GM18909 (cell line): ENCODE measurements at regions not wholly inside any gene's neighbourhood (a gene's known extent, or its start where the extent isn't known, plus 50 kb on each side); places are given as distances from the start of the nearest gene placed in this dataset.

Source experiments
- ATAC-seq: cut with Tn5 transposase; IDR thresholded peaks from one replicate; pipeline ENCODE4 v1.9.1; 2021; ENCODE audit warnings: mild to moderate bottlenecking; ENCODE audit not compliant: unreplicated experiment, poor library complexity

DNA sequence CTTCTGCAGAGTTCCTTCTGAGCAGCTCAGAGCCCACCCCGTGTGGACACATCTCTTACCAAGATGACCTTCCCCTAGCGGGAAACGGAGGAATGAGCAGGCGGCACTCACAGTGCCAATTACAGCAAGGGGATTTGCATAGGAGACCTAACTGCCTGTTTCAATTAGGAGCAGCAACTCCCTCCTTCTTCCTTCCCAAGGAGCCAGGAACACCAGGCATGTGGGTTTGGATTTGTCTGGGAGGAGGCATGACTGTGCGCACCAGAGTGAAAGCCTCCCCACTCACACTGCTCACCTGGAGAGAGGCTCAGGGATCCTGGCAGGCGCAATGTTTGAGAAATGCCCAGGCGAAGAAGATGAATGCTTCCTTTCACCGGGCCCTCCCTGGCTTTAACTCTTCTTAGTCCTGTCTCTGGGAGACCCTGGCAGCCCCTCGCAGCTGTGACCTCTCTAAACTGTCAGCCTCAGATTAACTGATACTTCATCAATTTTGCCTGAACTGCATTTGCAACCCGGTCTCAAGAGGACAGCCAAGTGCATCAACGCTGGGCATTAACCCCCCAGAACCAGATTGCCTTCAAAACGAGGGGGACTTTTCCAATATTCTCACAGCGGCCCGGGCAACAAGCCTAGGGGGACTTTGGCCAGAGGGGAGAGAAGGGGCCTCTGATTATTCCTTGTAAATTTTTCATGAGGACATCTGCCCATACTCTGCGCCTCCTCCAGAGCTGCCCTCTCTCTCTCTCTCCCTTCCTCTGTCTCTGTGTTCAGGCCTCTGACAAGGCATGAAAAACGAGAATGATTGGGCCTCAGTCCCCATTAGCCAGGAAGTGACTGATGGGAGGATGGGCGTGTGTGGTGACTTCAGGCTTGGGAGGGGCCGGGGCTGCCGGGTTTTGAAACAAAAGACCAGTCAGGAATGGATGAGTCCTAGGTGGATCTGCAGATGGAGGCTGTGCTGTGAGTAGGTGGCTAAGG lies 93.8 kb downstream of the CMPK2 start:
- no peak for ATAC-seq

GRCh38 chr2:6773007-6773693 lies 92.6 kb downstream of the CMPK2 start:
- peak; percentile 93 for ATAC-seq

DNA sequence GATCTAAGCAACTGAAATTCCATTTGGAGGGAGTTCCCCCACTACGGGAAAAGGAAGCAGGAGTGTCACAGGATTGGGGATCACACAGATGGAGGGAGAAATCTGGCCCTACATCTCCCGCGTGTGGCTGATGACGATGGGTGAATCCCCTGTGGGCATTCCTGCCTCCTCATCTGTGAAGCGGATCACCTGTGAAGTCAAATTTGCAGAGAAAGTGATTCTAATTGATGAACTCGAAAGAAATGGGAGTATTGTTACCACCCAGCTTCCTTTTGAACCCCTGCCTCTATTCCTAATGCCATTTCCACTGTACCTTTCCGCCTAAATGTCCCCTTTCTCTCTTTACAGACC lies 92.0 kb downstream of the CMPK2 start:
- no peak for ATAC-seq

DNA sequence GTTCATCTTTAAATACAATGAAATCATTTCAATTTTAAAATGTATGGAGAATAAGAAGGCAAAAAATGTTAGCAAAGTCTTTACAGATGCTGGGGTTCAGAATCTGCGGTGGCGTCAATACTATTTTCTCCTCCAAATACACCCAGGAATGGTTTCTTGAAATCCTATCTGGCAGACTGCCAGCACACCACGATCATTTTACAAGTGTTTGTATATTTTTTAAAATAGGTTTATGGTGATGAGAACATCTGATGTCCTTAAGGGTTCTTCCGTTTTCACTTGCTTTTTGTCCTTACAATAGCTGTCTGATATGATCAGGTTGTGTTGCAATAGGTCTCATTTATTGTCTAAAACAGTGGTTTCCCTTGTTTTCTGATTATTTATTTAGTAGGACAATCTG lies 89.6 kb downstream of the CMPK2 start:
- ATAC-seq = no peak

DNA sequence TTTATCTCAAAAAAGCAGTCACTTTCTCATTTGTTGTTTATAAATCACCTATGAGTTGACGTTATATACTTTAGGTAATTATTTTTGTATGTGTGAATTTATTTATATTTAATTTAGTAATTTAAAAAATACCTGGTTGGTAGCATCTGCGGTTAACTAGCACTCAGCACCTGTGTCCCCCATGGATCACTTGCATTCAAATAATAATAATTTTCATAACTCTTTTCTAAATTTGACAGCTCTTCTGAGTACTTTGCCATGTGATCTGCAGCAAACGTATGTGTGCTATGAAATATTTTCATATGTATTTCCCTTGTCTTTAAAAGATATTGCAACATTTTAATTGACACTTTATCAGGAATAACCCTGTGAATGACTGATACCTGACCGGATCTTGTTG lies 88.1 kb downstream of the CMPK2 start:
- ATAC-seq = no peak

DNA sequence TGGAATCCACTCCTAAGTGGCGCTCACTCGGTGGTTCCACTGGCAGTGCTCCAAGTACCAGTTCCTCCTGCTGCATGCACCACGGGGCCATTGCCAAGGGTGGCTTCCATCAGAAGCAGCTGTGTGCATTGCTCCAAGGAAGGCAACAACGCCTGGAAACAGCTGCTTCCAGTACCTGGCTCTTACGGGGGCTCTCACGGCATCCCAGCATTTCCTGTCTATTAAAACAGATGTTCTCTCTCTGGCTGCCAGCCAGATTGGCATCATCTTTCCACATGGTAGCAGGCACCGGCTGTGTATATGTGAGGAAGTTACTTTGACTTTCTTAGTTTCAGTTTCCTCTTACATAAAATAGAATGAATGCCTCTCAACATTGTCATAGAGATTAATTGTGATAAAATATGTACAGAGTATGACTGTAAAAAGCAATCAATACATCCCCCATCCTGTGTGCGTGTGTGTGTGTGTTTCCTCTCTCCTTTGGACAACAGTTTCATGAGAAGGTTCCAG lies 84.9 kb downstream of the CMPK2 start:
- ATAC-seq = peak; percentile 91

GRCh38 chr2:6782517-6783237 lies 83.0 kb downstream of the CMPK2 start:
- no peak for ATAC-seq

- no peak for ATAC-seq
Observed at GRCh38 chr2:6783238-6783614, 82.5 kb downstream of the CMPK2 start.

DNA sequence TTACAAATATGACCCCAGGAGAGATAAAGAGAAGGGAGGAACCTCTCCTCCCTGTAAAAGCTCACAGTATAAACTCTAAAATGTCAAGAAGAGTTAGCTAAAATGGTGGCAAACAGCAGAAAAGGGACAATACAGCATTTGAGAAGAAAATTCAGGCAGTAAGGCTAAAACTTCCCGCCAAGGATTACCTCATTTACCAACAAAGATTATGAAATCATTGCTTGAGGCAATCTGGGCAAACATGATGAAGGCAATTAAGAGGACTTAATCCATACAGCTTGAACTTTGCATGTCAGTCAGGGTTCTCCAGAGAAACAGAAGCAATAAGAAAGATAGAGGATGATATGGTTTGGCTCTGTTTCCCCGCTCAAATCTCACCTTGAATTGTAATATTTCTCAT lies 81.4 kb downstream of the CMPK2 start:
- ATAC-seq = no peak

GRCh38 chr2:6785493-6785892 lies 80.2 kb downstream of the CMPK2 start:
- no peak for ATAC-seq

GRCh38 chr2:6787376-6787775 lies 78.3 kb downstream of the CMPK2 start:
- no peak for ATAC-seq

- ATAC-seq = no peak
Observed at GRCh38 chr2:6788614-6789013, 77.1 kb downstream of the CMPK2 start.

- no peak for ATAC-seq
Observed at GRCh38 chr2:6789559-6790138, 76.1 kb downstream of the CMPK2 start.

DNA sequence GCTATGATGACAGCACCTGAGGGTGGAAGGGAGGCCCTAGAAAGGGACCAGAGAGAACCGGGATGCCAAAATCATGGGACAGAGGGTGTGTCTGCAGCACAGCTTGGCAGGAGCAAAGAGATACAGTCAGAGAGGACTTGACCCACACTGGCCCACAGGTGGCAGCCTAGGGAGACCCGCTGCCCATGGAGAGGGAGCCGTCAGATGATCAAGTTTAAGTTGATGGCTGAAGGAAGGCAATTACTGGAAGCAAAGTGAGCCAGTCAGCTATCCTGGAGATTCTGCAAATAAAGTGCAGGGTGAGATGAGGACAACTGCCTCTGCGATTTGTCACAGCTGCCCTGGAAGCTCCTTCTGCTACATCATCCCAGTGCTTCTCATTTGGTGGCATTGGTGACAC lies 74.0 kb downstream of the CMPK2 start:
- no peak for ATAC-seq

GRCh38 chr2:6792883-6793282 lies 72.8 kb downstream of the CMPK2 start:
- ATAC-seq = no peak

GRCh38 chr2:6793371-6793770 lies 72.3 kb downstream of the CMPK2 start:
- ATAC-seq = no peak

- ATAC-seq = no peak
Observed at GRCh38 chr2:6793913-6794312, 71.8 kb downstream of the CMPK2 start.

DNA sequence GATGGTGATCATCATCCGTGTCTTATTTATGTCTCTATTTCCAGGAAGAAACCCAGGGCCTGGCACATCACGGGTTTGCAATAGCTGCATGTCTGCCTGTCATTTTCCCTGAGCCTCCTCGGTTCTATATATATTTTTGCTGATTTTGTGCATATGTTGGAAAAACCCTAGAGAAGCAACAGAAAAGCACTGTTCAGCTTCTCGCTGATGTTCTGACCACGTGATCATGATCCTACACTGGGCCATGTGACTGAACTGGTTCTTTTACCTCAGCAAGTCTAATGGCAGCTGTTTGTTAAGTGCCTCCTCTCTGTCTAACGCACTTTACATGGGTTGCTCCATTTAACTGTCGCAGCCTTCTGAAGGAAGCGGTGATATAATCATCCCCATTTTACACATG lies 71.3 kb downstream of the CMPK2 start:
- no peak for ATAC-seq
